AG10803 (cell line): ENCODE measurements at regions not wholly inside any gene's neighbourhood (a gene's known extent, or its start where the extent isn't known, plus 50 kb on each side); places are given as distances from the start of the nearest gene placed in this dataset.

ENCODE experiments used
- DNase-seq: peaks from one replicate; pipeline ENCODE4 v3.0.0; 2010; ENCODE audit warnings: low read depth
- H3K4me3 ChIP-seq: 2 replicates; pipeline ENCODE4 v1.5.1; 2011; ENCODE audit warnings: mild to moderate bottlenecking, low read length, control low read depth
- CTCF ChIP-seq: conservative IDR thresholded peaks from 2 replicates; pipeline ENCODE4 v1.5.1; 2011; ENCODE audit warnings: mild to moderate bottlenecking, low read length, control low read depth, inconsistent platforms

DNA sequence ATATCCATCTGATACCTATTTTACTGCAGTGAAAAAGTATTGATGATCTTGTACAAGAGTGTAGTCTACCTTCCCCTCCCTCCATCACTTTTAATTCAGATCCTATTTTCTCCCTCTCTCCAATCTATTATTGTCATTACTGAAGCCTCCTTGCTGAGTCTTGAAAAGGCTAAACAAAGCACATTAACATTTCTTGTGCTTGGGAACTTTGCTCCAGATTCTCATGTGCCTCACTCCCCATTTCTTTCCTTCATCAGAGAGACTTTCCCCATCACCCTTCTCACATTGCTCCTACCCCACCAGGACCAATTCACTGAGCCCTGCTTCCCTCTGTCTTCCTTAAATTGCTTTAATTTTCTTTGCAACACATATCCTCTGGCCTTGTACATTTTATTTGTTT, 736.2 kb upstream of the GCFC2 start:
- TF ChIP-seq CTCF = no peak
- no peak overlapping the region for H3K4me3 ChIP-seq
- DNase-seq = no peak

DNA sequence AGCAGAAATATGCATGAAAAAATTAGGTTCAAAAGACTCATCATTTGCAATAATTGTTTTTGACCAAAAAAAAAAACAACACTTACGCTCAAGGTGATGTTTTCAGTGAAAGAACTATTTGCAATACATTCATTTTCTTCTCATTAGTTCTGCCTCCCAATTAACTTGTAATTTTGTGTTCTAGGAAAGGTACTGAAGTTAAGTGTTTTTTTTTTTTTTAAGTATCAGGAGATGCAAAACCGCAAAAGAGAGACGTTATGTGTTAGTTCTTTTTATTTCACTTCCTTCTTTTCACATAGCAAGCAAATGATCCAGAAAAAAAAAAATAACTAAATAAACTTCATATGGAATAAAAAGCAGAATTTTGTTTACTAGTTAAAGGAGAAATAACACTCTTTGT, 735.2 kb upstream of the GCFC2 start:
- DNase-seq = no peak
- no peak for TF ChIP-seq CTCF
- no peak overlapping the region for H3K4me3 ChIP-seq

GRCh38 chr2:76444732-76445131, 734.0 kb upstream of the GCFC2 start:
- TF ChIP-seq CTCF = no peak
- H3K4me3 ChIP-seq = no peak overlapping the region
- no peak for DNase-seq

- no peak for TF ChIP-seq CTCF
- H3K4me3 ChIP-seq = no peak overlapping the region
- no peak for DNase-seq
These were observed 726.8 kb upstream of the GCFC2 start for GRCh38 chr2:76437564-76437963.

GRCh38 chr2:76429374-76429773, 718.7 kb upstream of the GCFC2 start:
- no peak for TF ChIP-seq CTCF
- DNase-seq = no peak
- no peak overlapping the region for H3K4me3 ChIP-seq

- H3K4me3 ChIP-seq = no peak overlapping the region
- no peak for DNase-seq
- TF ChIP-seq CTCF = no peak
These were observed 716.7 kb upstream of the GCFC2 start for GRCh38 chr2:76427452-76427851.

DNA sequence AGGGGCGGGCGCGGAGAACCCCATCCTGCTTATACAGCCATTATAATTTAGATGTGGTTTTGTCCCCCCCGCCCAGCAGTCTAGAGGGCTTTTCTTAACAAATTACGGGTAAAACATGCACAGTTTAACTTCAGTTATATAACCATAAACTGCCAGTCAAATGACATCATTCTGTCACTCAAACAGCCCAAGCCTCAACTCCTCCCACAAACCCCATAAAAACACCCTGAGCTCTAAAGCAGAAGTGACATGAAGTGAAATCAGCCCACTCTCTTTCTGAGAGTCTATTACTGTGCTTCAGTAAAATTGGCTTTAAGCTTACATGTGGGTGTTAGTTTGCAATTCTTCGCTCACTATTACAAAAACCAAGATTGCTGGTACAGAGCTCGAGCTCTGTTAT, 705.1 kb upstream of the GCFC2 start:
- no peak for TF ChIP-seq CTCF
- H3K4me3 ChIP-seq = no peak overlapping the region
- DNase-seq = no peak
